Colonic mucosa (tissue), 4 donors: ENCODE measurements at regions not wholly inside any gene's neighbourhood (a gene's known extent, or its start where the extent isn't known, plus 50 kb on each side); places are given as distances from the start of the nearest gene placed in this dataset.
A peak's percentile ranks its signal among the peaks of the same experiment; 100 is the strongest.

Source experiments
- DNase-seq: peaks from one replicate; pipeline ENCODE4 v3.0.0-alpha.2; 2020
- H3K27ac ChIP-seq: fragments of 200-600 bp; one replicate; pipeline ENCODE4 v1.8.0; 2021
- H3K27me3 ChIP-seq: fragments of 200-600 bp; one replicate; pipeline ENCODE4 v1.8.0; 2021
- H3K36me3 ChIP-seq: fragments of 200-600 bp; one replicate; pipeline ENCODE4 v1.8.0; 2021
- H3K4me1 ChIP-seq: fragments of 200-600 bp; one replicate; pipeline ENCODE4 v1.8.0; 2021; ENCODE audit warnings: mild to moderate bottlenecking
- H3K4me3 ChIP-seq: fragments of 200-600 bp; one replicate; pipeline ENCODE4 v1.8.0; 2021
- H3K9ac ChIP-seq, 2 donors: one replicate each; pipeline ENCODE4 v1.7.0; 2013; ENCODE audit warnings: control low read depth in 2 of 2, low read depth in 2 of 2, low read length in 2 of 2
- H3K9me3 ChIP-seq: fragments of 200-600 bp; one replicate; pipeline ENCODE4 v1.8.0; 2021
- CTCF ChIP-seq: fragments of 200-600 bp; IDR thresholded peaks from one replicate; pipeline ENCODE4 v1.8.0; 2022; ENCODE audit warnings: antibody characterized with exemption, mild to moderate bottlenecking
- intact Hi-C: fragments of 100-400 bp; cut with DNase I; formaldehyde crosslinking; loops from one replicate; pipeline ENCODE4 v1.14.1; 2022
- donor health status: healthy.
- donor health status: DM: no; HTN: no; CAD: no.
- donor health status: DM: no; HTN: no; CAD: no.

GRCh38 chr4:186481998-186482790 is 73.2 kb downstream of the MTNR1A start:
- Histone ChIP-seq H3K27me3 (no peaks in the 10 kb centered on the region), H3K27ac (no peak overlapping the region), H3K36me3 (no peaks in the 10 kb centered on the region), H3K9ac (no peak overlapping the region), H3K9me3 (no peaks in the 10 kb centered on the region), H3K4me1 (no peaks in the 10 kb centered on the region), H3K4me3 (no peak overlapping the region)
- DNase-seq = no peak
- no peak for TF ChIP-seq CTCF
- intact Hi-C loops = no loop called here

DNA sequence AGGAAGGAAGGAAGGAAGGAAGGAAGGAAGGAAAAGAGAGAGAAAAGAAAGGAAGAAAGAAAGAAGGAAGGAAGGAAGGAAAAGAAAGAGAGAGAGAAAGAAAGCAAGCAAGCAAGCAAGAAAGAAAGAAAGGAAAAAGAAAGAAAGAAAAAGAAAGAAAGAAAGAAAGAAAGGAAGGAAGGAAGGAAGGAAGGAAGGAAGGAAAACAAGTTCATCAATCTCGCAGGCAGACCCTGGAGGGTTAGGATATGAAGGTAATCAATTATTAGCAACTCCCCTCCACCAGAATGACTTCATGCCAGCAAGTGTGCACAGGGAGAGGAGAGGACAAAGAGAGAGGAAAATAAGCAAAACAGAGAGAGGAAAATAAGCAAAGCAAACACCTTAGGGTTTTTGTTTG is 80.2 kb downstream of the MTNR1A start:
- Histone ChIP-seq H3K9me3 (no peaks in the 10 kb centered on the region), H3K4me1 (no peaks in the 10 kb centered on the region), H3K9ac (no peak overlapping the region), H3K36me3 (no peaks in the 10 kb centered on the region), H3K4me3 (no peak overlapping the region), H3K27ac (no peak overlapping the region), H3K27me3 (no peaks in the 10 kb centered on the region)
- no peak for TF ChIP-seq CTCF
- intact Hi-C loops = no loop called here
- DNase-seq = no peak

- Histone ChIP-seq H3K4me3 (no peak overlapping the region), H3K27ac (no peak overlapping the region), H3K9ac (no peak overlapping the region), H3K4me1 (no peaks in the 10 kb centered on the region), H3K27me3 (no peaks in the 10 kb centered on the region), H3K36me3 (no peaks in the 10 kb centered on the region), H3K9me3 (no peaks in the 10 kb centered on the region)
- no peak for TF ChIP-seq CTCF
- DNase-seq = peak; percentile 27
- intact Hi-C loops = loop anchor here (5.0 kb wide), 1 partner anchor 113 kb away; no protein-coding TSS in a partner anchor
These were observed 81.4 kb downstream of the MTNR1A start for GRCh38 chr4:186473933-186474332.

- Histone ChIP-seq H3K9ac (no peak overlapping the region), H3K4me1 (no peaks in the 10 kb centered on the region), H3K4me3 (no peak overlapping the region), H3K36me3 (no peaks in the 10 kb centered on the region), H3K27me3 (no peaks in the 10 kb centered on the region), H3K27ac (no peak overlapping the region), H3K9me3 (no peaks in the 10 kb centered on the region)
- intact Hi-C loops = loop anchor here (5.0 kb wide), 1 partner anchor 114 kb away; no protein-coding TSS in a partner anchor
- peak; percentile 57 for TF ChIP-seq CTCF
- DNase-seq = no peak
These were observed 82.4 kb downstream of the MTNR1A start for GRCh38 chr4:186472948-186473347.

DNA sequence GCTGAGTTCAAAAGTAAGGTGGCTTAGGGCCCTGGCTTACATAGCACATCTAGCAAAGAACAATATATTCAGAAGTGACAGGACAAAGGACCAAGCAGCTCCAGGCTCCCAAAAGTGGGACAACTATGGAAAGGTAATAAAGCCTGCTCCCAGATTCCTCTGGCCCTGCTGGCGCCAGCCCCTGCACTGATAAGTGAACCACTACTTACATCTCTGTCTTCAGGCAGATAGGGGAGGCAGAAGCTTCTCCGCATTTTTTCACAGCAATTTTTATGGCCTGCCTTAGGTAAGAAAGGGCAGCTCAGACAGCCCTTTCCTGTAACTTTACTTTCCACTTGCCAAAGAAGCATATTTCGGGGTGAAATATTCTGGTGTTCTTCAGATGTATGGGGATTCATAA is 83.9 kb downstream of the MTNR1A start:
- Histone ChIP-seq H3K9ac (no peak overlapping the region), H3K27ac (no peak overlapping the region), H3K9me3 (no peaks in the 10 kb centered on the region), H3K27me3 (no peaks in the 10 kb centered on the region), H3K4me3 (no peak overlapping the region), H3K36me3 (no peaks in the 10 kb centered on the region), H3K4me1 (no peaks in the 10 kb centered on the region)
- DNase-seq = no peak
- intact Hi-C loops = loop anchor here (5.0 kb wide), 1 partner anchor 116 kb away; no protein-coding TSS in a partner anchor
- no peak for TF ChIP-seq CTCF
